Astrocyte (in vitro differentiated cells and primary cell): ENCODE measurements at regions not wholly inside any gene's neighbourhood (a gene's known extent, or its start where the extent isn't known, plus 50 kb on each side); places are given as distances from the start of the nearest gene placed in this dataset.

Source experiments
- DNase-seq: peaks from one replicate; pipeline ENCODE4 v3.0.0-alpha.2; 2010; ENCODE audit warnings: low read depth
- FAIRE-seq: peaks from 2 replicates; lab custom pipeline; 2011; peaks lifted over from hg19 to GRCh38; lab: Jason Lieb, UNC
- H2AFZ ChIP-seq: 2 replicates; pipeline ENCODE4 v1.6.0; 2012; ENCODE audit warnings: low read depth, low read length, inconsistent platforms
- H3K27ac ChIP-seq: 2 replicates; pipeline ENCODE4 v1.5.1; 2011; ENCODE audit warnings: low read depth, low read length, inconsistent platforms
- H3K27me3 ChIP-seq: 2 replicates; pipeline ENCODE4 v1.6.0; 2011; ENCODE audit warnings: low read length, inconsistent platforms; ENCODE audit not compliant: insufficient read depth
- H3K36me3 ChIP-seq: 2 replicates; pipeline ENCODE4 v1.5.1; 2011; ENCODE audit warnings: low read length, inconsistent platforms; ENCODE audit not compliant: insufficient read depth
- H3K4me1 ChIP-seq: 2 replicates; pipeline ENCODE4 v1.5.1; 2011; ENCODE audit warnings: low read length, inconsistent platforms; ENCODE audit not compliant: insufficient read depth
- H3K4me2 ChIP-seq: 2 replicates; pipeline ENCODE4 v1.6.0; 2012; ENCODE audit warnings: low read length, inconsistent platforms
- H3K4me3 ChIP-seq: 2 replicates; pipeline ENCODE4 v1.5.1; 2011; ENCODE audit warnings: low read depth, mild to moderate bottlenecking, low read length, inconsistent platforms; ENCODE audit not compliant: insufficient read depth
- H3K79me2 ChIP-seq: 2 replicates; pipeline ENCODE4 v1.6.0; 2012; ENCODE audit warnings: mild to moderate bottlenecking, low read length, inconsistent platforms; ENCODE audit not compliant: insufficient read depth
- H3K9ac ChIP-seq: 2 replicates; pipeline ENCODE4 v1.6.0; 2012; ENCODE audit warnings: mild to moderate bottlenecking, low read length, inconsistent platforms
- H3K9me3 ChIP-seq: 2 replicates; pipeline ENCODE4 v1.5.1; 2012; ENCODE audit warnings: low read depth, mild to moderate bottlenecking, low read length, inconsistent platforms; ENCODE audit not compliant: insufficient read depth
- H4K20me1 ChIP-seq: 2 replicates; pipeline ENCODE4 v1.6.0; 2012; ENCODE audit warnings: low read length, inconsistent platforms; ENCODE audit not compliant: insufficient read depth
- H3K27ac Mint-ChIP-seq: one replicate; pipeline ENCODE4 v1.8.0; 2021; ENCODE audit warnings: mild to moderate bottlenecking, mixed read lengths; ENCODE audit not compliant: unreplicated experiment
- H3K27me3 Mint-ChIP-seq: one replicate; pipeline ENCODE4 v1.8.0; 2021; ENCODE audit warnings: low read depth, mixed read lengths; ENCODE audit not compliant: unreplicated experiment
- H3K36me3 Mint-ChIP-seq: one replicate; pipeline ENCODE4 v1.8.0; 2021; ENCODE audit warnings: low read depth, mixed read lengths; ENCODE audit not compliant: unreplicated experiment
- H3K4me1 Mint-ChIP-seq: one replicate; pipeline ENCODE4 v1.8.0; 2021; ENCODE audit warnings: low read depth, mixed read lengths; ENCODE audit not compliant: unreplicated experiment
- H3K4me3 Mint-ChIP-seq: one replicate; pipeline ENCODE4 v1.8.0; 2021; ENCODE audit warnings: mild to moderate bottlenecking, moderate library complexity, mixed read lengths; ENCODE audit not compliant: unreplicated experiment
- H3K9me3 Mint-ChIP-seq: one replicate; pipeline ENCODE4 v1.8.0; 2021; ENCODE audit warnings: mild to moderate bottlenecking, mixed read lengths; ENCODE audit not compliant: unreplicated experiment
- EZH2 ChIP-seq: IDR thresholded peaks from 2 replicates; pipeline ENCODE4 v1.6.1; 2012; ENCODE audit warnings: mild to moderate bottlenecking, low read length, inconsistent platforms; ENCODE audit not compliant: insufficient read depth
- TF ChIP-seq, protein P1 (sequence below): IDR thresholded peaks from 2 replicates; pipeline ENCODE4 v1.5.1; 2011; ENCODE audit warnings: low read depth, mild to moderate bottlenecking, inconsistent platforms, low read length, moderate library complexity; ENCODE audit not compliant: insufficient read depth

DNA sequence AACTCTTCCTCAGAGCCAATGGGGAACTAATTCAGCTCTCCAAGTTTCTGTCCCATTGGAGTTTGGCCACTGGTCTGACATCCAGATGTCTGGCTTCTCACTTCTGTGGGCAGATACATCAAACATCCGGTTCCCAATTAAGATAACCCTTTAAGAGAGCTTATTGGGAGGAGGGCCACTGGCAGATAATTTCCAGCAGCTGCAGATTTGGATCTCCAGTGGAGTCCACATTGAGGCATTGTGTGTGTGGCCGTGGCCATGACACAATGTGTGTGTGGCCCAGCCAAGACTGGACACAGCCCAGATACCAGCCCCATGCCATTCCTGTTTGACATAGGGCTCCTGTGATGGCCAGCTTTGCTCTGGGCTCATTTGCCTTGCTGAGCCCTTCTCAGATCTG is 110.5 kb upstream of the MAP1B start:
- Histone ChIP-seq H3K4me2 (no peak overlapping the region), H3K9me3 (no peaks in the 10 kb centered on the region), H3K79me2 (no peaks in the 10 kb centered on the region), H3K27ac (no peak overlapping the region), H3K27me3 (no peaks in the 10 kb centered on the region), H3K4me1 (no peaks in the 10 kb centered on the region), H4K20me1 (no peaks in the 10 kb centered on the region), H3K9ac (no peak overlapping the region), H3K4me3 (no peak overlapping the region), H2AFZ (no peak overlapping the region), H3K36me3 (no peaks in the 10 kb centered on the region)
- H3K27me3 Mint-ChIP-seq = peaks cover 13% of the 10 kb centered on the region
- peaks cover 5% of the 10 kb centered on the region for H3K9me3 Mint-ChIP-seq
- H3K27ac Mint-ChIP-seq = no peak overlapping the region
- H3K36me3 Mint-ChIP-seq = no peaks in the 10 kb centered on the region
- no peaks in the 10 kb centered on the region for H3K4me1 Mint-ChIP-seq
- FAIRE-seq = no peak
- H3K4me3 Mint-ChIP-seq = no peak overlapping the region
- no peak for DNase-seq
- TF ChIP-seq, protein P1, sequence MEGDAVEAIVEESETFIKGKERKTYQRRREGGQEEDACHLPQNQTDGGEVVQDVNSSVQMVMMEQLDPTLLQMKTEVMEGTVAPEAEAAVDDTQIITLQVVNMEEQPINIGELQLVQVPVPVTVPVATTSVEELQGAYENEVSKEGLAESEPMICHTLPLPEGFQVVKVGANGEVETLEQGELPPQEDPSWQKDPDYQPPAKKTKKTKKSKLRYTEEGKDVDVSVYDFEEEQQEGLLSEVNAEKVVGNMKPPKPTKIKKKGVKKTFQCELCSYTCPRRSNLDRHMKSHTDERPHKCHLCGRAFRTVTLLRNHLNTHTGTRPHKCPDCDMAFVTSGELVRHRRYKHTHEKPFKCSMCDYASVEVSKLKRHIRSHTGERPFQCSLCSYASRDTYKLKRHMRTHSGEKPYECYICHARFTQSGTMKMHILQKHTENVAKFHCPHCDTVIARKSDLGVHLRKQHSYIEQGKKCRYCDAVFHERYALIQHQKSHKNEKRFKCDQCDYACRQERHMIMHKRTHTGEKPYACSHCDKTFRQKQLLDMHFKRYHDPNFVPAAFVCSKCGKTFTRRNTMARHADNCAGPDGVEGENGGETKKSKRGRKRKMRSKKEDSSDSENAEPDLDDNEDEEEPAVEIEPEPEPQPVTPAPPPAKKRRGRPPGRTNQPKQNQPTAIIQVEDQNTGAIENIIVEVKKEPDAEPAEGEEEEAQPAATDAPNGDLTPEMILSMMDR = no peak
- TF ChIP-seq EZH2 = no peak

DNA sequence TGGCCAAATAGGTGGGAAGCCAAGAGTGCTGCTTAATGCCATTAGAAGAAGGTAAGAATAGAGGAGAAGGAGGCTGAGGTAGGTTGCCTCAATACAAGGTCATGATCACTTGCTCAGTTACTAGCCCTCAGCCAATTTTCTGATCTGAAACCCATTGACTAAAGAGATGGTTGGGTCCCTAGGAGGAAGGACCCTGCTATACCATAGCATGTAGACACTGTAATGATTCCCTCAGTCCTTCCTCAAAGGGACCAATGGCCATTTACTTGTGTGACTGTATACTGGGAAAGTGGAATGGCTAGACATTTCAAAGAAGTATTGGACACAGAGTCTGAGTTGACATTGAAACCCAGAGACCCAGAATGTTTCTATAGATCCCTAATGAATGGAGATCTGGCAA is 108.5 kb upstream of the MAP1B start:
- H3K9me3 Mint-ChIP-seq = peaks cover 5% of the 10 kb centered on the region
- Histone ChIP-seq H3K4me1 (no peaks in the 10 kb centered on the region), H2AFZ (no peak overlapping the region), H3K27me3 (no peaks in the 10 kb centered on the region), H3K36me3 (no peaks in the 10 kb centered on the region), H3K9me3 (no peaks in the 10 kb centered on the region), H3K4me3 (no peak overlapping the region), H3K4me2 (no peak overlapping the region), H3K27ac (no peak overlapping the region), H3K79me2 (no peaks in the 10 kb centered on the region), H3K9ac (no peak overlapping the region), H4K20me1 (no peaks in the 10 kb centered on the region)
- peaks cover 15% of the 10 kb centered on the region for H3K27me3 Mint-ChIP-seq
- no peak overlapping the region for H3K4me3 Mint-ChIP-seq
- no peaks in the 10 kb centered on the region for H3K4me1 Mint-ChIP-seq
- TF ChIP-seq, protein P1 = no peak
- TF ChIP-seq EZH2 = no peak
- no peak overlapping the region for H3K27ac Mint-ChIP-seq
- DNase-seq (no peak), FAIRE-seq (no peak)
- H3K36me3 Mint-ChIP-seq = no peaks in the 10 kb centered on the region

DNA sequence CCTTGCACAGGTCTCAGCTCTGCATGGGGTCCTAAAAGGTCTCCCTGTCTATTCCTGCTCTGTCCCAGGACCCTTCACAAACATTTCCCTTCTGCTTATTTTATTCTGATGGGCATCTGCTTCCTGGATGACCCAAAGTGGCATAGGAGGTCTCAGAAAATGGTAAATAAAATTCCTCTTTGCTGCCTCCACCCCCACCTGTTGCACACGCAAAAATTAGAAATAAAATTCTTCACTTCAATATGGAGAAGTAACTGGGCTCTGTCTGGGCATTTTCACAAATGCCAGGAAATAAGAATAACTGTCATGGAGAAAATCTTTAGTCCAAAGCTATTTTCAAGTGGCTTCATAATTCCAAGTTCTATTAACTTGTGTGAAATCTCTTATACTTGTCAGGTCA is 106.6 kb upstream of the MAP1B start:
- DNase-seq (no peak), FAIRE-seq (no peak)
- Mint-ChIP-seq H3K4me3 (no peak overlapping the region), H3K27me3 (peaks cover 15% of the 10 kb centered on the region), H3K4me1 (peaks cover under 1% of the 10 kb centered on the region), H3K36me3 (no peaks in the 10 kb centered on the region), H3K27ac (no peak overlapping the region), H3K9me3 (peaks cover 5% of the 10 kb centered on the region)
- no peak for TF ChIP-seq EZH2
- TF ChIP-seq, protein P1 = no peak
- no peak overlapping the region for H3K27ac ChIP-seq
- H3K36me3 ChIP-seq = no peaks in the 10 kb centered on the region
- H3K27me3 ChIP-seq = no peaks in the 10 kb centered on the region
- no peak overlapping the region for H3K4me2 ChIP-seq
- no peaks in the 10 kb centered on the region for H3K9me3 ChIP-seq
- no peaks in the 10 kb centered on the region for H3K79me2 ChIP-seq
- H4K20me1 ChIP-seq = no peaks in the 10 kb centered on the region
- H3K4me3 ChIP-seq = no peak overlapping the region
- H3K9ac ChIP-seq = no peak overlapping the region
- no peaks in the 10 kb centered on the region for H3K4me1 ChIP-seq
- no peak overlapping the region for H2AFZ ChIP-seq
